GM23248 (cell line): ENCODE measurements at regions not wholly inside any gene's neighbourhood (a gene's known extent, or its start where the extent isn't known, plus 50 kb on each side); places are given as distances from the start of the nearest gene placed in this dataset.

Experiments used
- DNase-seq: peaks from one replicate; pipeline ENCODE4 v3.0.0-alpha.2; 2015
- H2AFZ ChIP-seq: fragments of 200-600 bp; sonication (generic); 2 replicates; pipeline ENCODE4 v1.6.1; 2016; ENCODE audit warnings: antibody characterized with exemption
- H3F3A ChIP-seq: fragments of 200-600 bp; sonication (generic); 2 replicates; pipeline ENCODE4 v1.6.1; 2016; ENCODE audit warnings: mild to moderate bottlenecking, antibody characterized with exemption, mixed run types; ENCODE audit not compliant: insufficient read depth
- H3K27ac ChIP-seq: fragments of 200-600 bp; sonication (generic); 2 replicates; pipeline ENCODE4 v1.5.1; 2016; ENCODE audit warnings: mild to moderate bottlenecking
- H3K27me3 ChIP-seq: fragments of 200-600 bp; sonication (generic); replicated peaks from 2 replicates; pipeline ENCODE4 v1.6.1; 2016; ENCODE audit warnings: mild to moderate bottlenecking; ENCODE audit not compliant: insufficient read depth
- H3K36me3 ChIP-seq: fragments of 200-600 bp; sonication (generic); 2 replicates; pipeline ENCODE4 v1.6.1; 2016; ENCODE audit warnings: low read depth, mild to moderate bottlenecking
- H3K4me1 ChIP-seq: fragments of 200-600 bp; sonication (generic); 2 replicates; pipeline ENCODE4 v1.6.1; 2016; ENCODE audit warnings: mild to moderate bottlenecking; ENCODE audit not compliant: insufficient read depth
- H3K4me2 ChIP-seq: fragments of 200-600 bp; sonication (generic); one replicate; pipeline ENCODE4 v1.6.1; 2016; ENCODE audit warnings: mild to moderate bottlenecking; ENCODE audit not compliant: unreplicated experiment
- H3K4me3 ChIP-seq: fragments of 200-600 bp; sonication (generic); 2 replicates; pipeline ENCODE4 v1.5.1; 2016; ENCODE audit warnings: mild to moderate bottlenecking
- H3K79me2 ChIP-seq: fragments of 200-600 bp; sonication (generic); 2 replicates; pipeline ENCODE4 v1.6.1; 2016; ENCODE audit warnings: mild to moderate bottlenecking; ENCODE audit not compliant: insufficient read depth
- H3K9ac ChIP-seq: fragments of 200-600 bp; sonication (generic); 2 replicates; pipeline ENCODE4 v1.6.1; 2016; ENCODE audit warnings: mild to moderate bottlenecking
- H3K9me2 ChIP-seq: fragments of 200-600 bp; sonication (generic); 2 replicates; pipeline ENCODE4 v1.6.1; 2016; ENCODE audit warnings: mixed run types, mild to moderate bottlenecking, moderate library complexity; ENCODE audit not compliant: insufficient read depth
- H3K9me3 ChIP-seq: fragments of 200-600 bp; sonication (generic); one replicate; pipeline ENCODE4 v1.6.1; 2017; ENCODE audit warnings: low read depth
- H4K20me1 ChIP-seq: fragments of 200-600 bp; sonication (generic); 2 replicates; pipeline ENCODE4 v1.6.0; 2016; ENCODE audit not compliant: insufficient read depth
- EZH2 ChIP-seq: fragments of 200-600 bp; sonication (generic); IDR thresholded peaks from 2 replicates; pipeline ENCODE4 v1.6.1; 2018; ENCODE audit warnings: antibody characterized with exemption, mild to moderate bottlenecking; ENCODE audit not compliant: insufficient read depth, poor library complexity, severe bottlenecking
- EZH2phosphoT487 ChIP-seq: fragments of 200-600 bp; sonication (generic); IDR thresholded peaks from 2 replicates; pipeline ENCODE4 v1.6.1; 2018; ENCODE audit warnings: antibody characterized with exemption, moderate library complexity, mild to moderate bottlenecking, low read depth; ENCODE audit not compliant: insufficient read depth
- WGBS, 2 experiments: methylation state at CpG; one replicate each; pipeline ENCODE4 v1.1.6; 2015 to 2017; ENCODE audit warnings: low lambda C conversion rate in 2 of 2, low coverage in 1 of 2; ENCODE audit errors: missing lambda C conversion rate in 2 of 2; 5-methylcytosine and 5-hydroxymethylcytosine counted together
- in situ Hi-C: fragments of 300-500 bp; cut with MboI; formaldehyde crosslinking; loops from 2 replicates; pipeline ENCODE4 v1.15.0; 2020

GRCh38 chr18:39184176-39184575 lies 1618.6 kb upstream of the CELF4 start:
- no peaks in the 10 kb centered on the region for H3K4me1 ChIP-seq
- H2AFZ ChIP-seq: no peak overlapping the region
- H3K27ac ChIP-seq: no peak overlapping the region
- no peaks in the 10 kb centered on the region for H4K20me1 ChIP-seq
- no peaks in the 10 kb centered on the region for H3F3A ChIP-seq
- in situ Hi-C loops: no loop called here
- no peak for DNase-seq
- H3K79me2 ChIP-seq: no peaks in the 10 kb centered on the region
- H3K9ac ChIP-seq: no peak overlapping the region
- H3K9me3 ChIP-seq: no peaks in the 10 kb centered on the region
- H3K27me3 ChIP-seq: no peaks in the 10 kb centered on the region
- H3K9me2 ChIP-seq: no peaks in the 10 kb centered on the region
- no peak overlapping the region for H3K4me2 ChIP-seq
- no peak overlapping the region for H3K4me3 ChIP-seq
- TF ChIP-seq EZH2 (no peak), EZH2phosphoT487 (no peak)
- no peaks in the 10 kb centered on the region for H3K36me3 ChIP-seq
- 62 to 67% methylated on average over 5 of the region's 5 CpGs for WGBS, 2 experiments

- no peaks in the 10 kb centered on the region for H3K9me2 ChIP-seq
- no peaks in the 10 kb centered on the region for H3F3A ChIP-seq
- H3K27me3 ChIP-seq: no peaks in the 10 kb centered on the region
- no peak overlapping the region for H3K4me3 ChIP-seq
- H3K4me2 ChIP-seq: no peak overlapping the region
- WGBS, 2 experiments: 30 to 34% methylated on average over 2 of the region's 2 CpGs
- H4K20me1 ChIP-seq: no peaks in the 10 kb centered on the region
- no peak for DNase-seq
- no peaks in the 10 kb centered on the region for H3K79me2 ChIP-seq
- H3K27ac ChIP-seq: no peak overlapping the region
- no peak overlapping the region for H3K9ac ChIP-seq
- TF ChIP-seq EZH2 (no peak), EZH2phosphoT487 (no peak)
- no peaks in the 10 kb centered on the region for H3K36me3 ChIP-seq
- no peak overlapping the region for H2AFZ ChIP-seq
- in situ Hi-C loops: no loop called here
- H3K9me3 ChIP-seq: no peaks in the 10 kb centered on the region
- no peaks in the 10 kb centered on the region for H3K4me1 ChIP-seq
These were observed 1612.6 kb upstream of the CELF4 start for GRCh38 chr18:39178166-39178565.

- no peak for DNase-seq
- Histone ChIP-seq H3K4me3 (no peak overlapping the region), H3K9me3 (no peaks in the 10 kb centered on the region), H3K79me2 (no peaks in the 10 kb centered on the region), H3K4me1 (no peaks in the 10 kb centered on the region), H3K36me3 (no peaks in the 10 kb centered on the region), H3K27me3 (no peaks in the 10 kb centered on the region), H3F3A (no peaks in the 10 kb centered on the region), H3K9me2 (no peaks in the 10 kb centered on the region), H3K9ac (no peak overlapping the region), H2AFZ (no peak overlapping the region), H4K20me1 (no peaks in the 10 kb centered on the region), H3K4me2 (no peak overlapping the region), H3K27ac (no peak overlapping the region)
- TF ChIP-seq EZH2phosphoT487 (no peak), EZH2 (no peak)
- 41 to 44% methylated on average over 4 of the region's 4 CpGs for WGBS, 2 experiments
- in situ Hi-C loops: no loop called here
These were observed 1607.3 kb upstream of the CELF4 start for GRCh38 chr18:39172695-39173421.

DNA sequence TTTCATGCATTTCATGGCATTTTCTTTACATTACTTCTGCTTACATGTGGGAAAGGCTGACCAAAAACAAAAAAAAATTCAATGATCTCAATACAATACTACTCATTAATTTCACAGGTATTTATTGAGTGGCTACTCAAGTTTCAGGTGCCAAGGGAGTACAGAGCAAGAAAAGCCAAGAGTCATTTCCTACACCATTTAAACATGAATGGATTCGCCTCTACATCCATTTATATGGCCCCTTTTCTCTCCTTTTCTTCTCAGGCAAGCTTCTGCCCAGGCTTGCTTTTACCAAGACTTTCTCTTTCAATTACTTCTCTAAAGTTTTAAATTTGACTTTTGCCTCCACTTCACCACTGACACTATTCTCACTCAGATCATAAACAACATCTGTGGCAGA lies 1603.1 kb upstream of the CELF4 start:
- Histone ChIP-seq H3K4me1 (no peaks in the 10 kb centered on the region), H3K9ac (no peak overlapping the region), H3K27me3 (no peaks in the 10 kb centered on the region), H3K27ac (no peak overlapping the region), H4K20me1 (no peaks in the 10 kb centered on the region), H3K4me2 (no peak overlapping the region), H3K9me3 (no peaks in the 10 kb centered on the region), H3K36me3 (no peaks in the 10 kb centered on the region), H3K79me2 (no peaks in the 10 kb centered on the region), H3K4me3 (no peak overlapping the region), H2AFZ (no peak overlapping the region), H3F3A (no peaks in the 10 kb centered on the region), H3K9me2 (no peaks in the 10 kb centered on the region)
- no peak for DNase-seq
- TF ChIP-seq EZH2: no peak
- no peak for TF ChIP-seq EZH2phosphoT487
- in situ Hi-C loops: no loop called here
- 4 to 20% methylated on average over 1 of the region's 1 CpG for WGBS, 2 experiments
